GM12875 (cell line): ENCODE measurements at regions not wholly inside any gene's neighbourhood (a gene's known extent, or its start where the extent isn't known, plus 50 kb on each side); places are given as distances from the start of the nearest gene placed in this dataset.

ENCODE experiments used
- H3K4me3 ChIP-seq: one replicate; pipeline ENCODE4 v1.5.1; 2011; ENCODE audit warnings: low read depth, low read length, control low read depth
- TF ChIP-seq, protein P1 (sequence below): IDR thresholded peaks from 2 replicates; pipeline ENCODE4 v1.5.1; 2011; ENCODE audit warnings: low read depth, mild to moderate bottlenecking, control low read depth, inconsistent platforms, low read length, moderate library complexity, borderline replicate concordance; ENCODE audit not compliant: insufficient read depth

DNA sequence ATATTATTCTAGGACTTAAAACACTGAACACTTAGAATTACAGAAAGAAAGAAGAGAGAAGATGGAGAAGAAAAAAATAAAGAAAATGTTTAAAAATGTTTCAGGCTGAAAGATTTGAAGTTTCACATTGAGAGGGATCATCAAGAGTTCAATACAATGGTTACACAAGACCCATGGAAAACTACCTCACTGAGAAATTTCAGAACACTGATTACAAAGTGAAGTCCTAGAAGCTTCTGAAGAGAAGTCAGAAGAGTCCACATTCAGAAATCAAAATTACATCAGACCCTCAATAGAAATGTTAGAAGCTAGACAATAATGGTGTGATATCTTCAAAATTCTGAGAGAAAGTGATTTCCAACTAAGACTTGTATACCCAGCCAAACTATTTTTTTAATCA lies 196.1 kb downstream of the MACC1 start:
- H3K4me3 ChIP-seq, result no peak overlapping the region
- TF ChIP-seq, protein P1, sequence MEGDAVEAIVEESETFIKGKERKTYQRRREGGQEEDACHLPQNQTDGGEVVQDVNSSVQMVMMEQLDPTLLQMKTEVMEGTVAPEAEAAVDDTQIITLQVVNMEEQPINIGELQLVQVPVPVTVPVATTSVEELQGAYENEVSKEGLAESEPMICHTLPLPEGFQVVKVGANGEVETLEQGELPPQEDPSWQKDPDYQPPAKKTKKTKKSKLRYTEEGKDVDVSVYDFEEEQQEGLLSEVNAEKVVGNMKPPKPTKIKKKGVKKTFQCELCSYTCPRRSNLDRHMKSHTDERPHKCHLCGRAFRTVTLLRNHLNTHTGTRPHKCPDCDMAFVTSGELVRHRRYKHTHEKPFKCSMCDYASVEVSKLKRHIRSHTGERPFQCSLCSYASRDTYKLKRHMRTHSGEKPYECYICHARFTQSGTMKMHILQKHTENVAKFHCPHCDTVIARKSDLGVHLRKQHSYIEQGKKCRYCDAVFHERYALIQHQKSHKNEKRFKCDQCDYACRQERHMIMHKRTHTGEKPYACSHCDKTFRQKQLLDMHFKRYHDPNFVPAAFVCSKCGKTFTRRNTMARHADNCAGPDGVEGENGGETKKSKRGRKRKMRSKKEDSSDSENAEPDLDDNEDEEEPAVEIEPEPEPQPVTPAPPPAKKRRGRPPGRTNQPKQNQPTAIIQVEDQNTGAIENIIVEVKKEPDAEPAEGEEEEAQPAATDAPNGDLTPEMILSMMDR, result no peak

DNA sequence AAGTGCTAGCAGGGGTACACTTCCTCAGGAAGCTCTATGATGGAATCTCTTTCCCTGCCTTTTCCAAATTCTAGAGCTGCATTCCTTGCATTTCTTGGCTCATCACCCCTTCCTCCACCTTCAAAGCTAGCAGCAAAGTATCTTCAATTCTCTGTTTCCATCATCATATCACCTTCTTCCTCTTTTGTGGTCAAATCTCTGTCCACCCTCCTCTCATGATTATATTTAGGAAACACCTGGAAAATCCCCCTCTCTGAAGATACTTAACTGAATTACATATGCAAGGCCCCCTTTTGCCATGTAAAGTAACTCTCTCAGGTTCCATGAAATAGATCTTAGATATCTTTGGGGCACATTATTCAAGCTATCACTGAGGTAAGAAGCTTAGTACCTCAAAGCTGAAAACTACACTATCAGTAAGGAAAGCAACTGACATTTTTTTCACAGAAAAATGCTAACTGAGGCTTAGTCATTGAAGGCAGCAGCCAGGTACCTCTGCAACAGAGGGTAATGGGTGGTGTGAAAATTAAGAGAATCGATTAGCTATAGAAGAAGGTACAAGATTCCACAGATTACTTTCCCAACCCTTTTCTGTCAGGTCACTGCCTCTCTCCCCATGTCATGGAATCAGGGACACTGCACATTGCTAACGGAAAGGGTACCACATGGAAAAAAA lies 197.3 kb downstream of the MACC1 start:
- TF ChIP-seq, protein P1, result no peak
- H3K4me3 ChIP-seq, result no peak overlapping the region

DNA sequence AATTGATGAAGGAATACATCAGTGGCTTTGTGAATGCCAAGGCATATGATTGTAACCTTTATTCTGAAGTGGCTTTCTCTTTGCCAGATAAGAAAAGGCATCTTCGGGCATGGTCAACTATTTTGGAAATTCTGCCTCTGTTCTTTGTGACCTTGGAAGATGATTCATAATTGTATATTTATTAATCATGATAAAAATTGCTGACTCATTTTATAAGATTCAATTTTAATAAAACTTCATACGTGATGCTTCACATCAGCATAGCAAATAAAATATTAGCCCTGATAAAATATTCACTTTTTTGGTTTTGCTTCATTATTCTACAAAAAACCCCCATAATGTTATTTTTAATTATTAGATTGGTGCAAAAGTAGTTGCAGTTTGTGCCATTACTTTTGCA lies 200.5 kb downstream of the MACC1 start:
- no peak overlapping the region for H3K4me3 ChIP-seq
- TF ChIP-seq, protein P1, result no peak

DNA sequence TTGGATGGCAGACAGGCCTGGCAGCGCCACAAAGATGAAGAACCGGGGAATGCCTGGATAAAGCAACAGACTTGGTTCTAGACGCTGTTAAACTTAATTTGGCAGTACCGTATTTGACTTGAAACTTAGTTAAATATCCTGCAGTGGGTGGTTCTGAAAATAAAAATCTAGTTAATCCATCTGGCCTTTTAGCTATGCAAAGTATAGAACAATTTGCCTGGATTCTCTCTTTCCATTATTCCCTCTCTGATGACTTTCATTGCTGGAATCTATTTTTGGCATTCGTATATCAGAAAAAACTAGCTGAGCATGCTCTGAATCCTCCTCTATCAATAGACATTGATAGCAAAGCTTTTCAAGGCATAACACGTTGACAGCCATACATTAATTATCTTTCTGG lies 203.6 kb downstream of the MACC1 start:
- TF ChIP-seq, protein P1, result no peak
- no peak overlapping the region for H3K4me3 ChIP-seq

DNA sequence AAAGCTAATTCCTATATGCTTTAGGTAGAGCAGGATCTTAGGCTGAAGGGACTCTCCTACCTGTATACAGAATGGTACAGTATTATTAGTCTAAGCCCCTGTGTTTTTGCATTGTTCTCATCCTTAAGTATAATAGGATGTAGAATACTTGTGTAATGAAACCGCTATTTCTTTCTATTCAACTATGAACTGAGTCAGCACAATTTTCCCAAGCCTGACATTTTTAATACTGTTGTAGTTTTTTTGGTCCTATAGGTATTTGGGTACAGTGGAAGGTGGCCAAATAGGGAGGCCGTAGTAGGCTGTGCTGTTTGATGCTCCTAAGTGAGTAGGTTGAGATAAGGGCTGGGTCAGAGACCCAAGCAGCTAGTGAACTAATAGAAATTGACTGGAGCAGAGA lies 205.1 kb downstream of the MACC1 start:
- TF ChIP-seq, protein P1, result no peak
- no peak overlapping the region for H3K4me3 ChIP-seq

DNA sequence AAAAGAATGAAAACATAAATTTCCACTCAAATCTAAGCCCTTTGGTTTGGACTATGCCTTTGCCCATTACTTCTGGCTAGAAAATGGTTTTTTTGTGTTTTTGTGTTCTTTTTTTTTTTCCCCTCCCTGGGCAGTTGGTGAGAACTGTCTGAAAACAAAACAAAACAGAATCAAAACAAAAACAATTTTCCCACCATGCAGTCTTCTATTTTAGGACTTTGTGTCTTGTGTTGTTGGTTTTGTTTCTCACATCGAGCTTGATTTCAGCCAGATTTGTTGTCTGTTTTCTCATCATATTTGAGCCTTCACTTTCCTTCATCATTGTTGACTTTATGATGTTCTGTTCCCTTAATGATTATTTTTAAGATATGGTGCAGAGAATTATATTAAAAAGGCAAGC lies 206.3 kb downstream of the MACC1 start:
- H3K4me3 ChIP-seq, result no peak overlapping the region
- TF ChIP-seq, protein P1, result no peak

DNA sequence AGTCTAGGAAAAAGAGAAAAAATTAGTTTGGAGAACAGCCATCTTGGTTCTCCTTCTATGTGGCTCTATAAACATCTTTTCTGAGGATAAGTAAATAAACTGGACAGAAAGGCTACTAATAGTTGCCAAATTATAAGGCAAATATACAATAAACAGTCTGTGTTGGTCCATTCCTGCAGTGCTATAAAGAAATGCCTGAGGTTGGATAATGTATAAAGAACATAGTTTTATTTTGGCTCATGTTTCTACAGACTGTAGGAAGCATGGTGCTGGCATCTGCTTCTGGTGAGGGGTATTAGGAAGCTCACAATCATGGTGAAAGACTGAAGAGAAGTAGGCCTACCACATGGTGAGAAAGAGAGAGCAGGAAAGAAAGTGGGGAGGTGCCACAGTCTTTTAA lies 209.7 kb downstream of the MACC1 start:
- no peak overlapping the region for H3K4me3 ChIP-seq
- TF ChIP-seq, protein P1, result no peak
